Heart left ventricle (tissue), 16 donors: ENCODE measurements at regions not wholly inside any gene's neighbourhood (a gene's known extent, or its start where the extent isn't known, plus 50 kb on each side); places are given as distances from the start of the nearest gene placed in this dataset.

Experiments used
- ATAC-seq, 4 donors: fragments of 200-7000 bp; cut with Tn5 transposase; one replicate each; pipeline ENCODE4 v1.9.1; 2020 to 2022; ENCODE audit warnings: moderate library complexity in 4 of 4, mild to moderate bottlenecking in 3 of 4, moderate number of reproducible peaks in 1 of 4
- DNase-seq, 5 donors: peaks; one replicate each; pipeline ENCODE4 v3.0.0-alpha.2; 2020
- H3K27ac ChIP-seq, 12 donors: fragments of 200-600 bp; sonication (generic) in 4 of 12; one replicate each; pipeline versions ENCODE4 v1.5.0 to v1.8.0; 2016 to 2022; ENCODE audit warnings: mild to moderate bottlenecking in 2 of 12
- H3K27me3 ChIP-seq, 9 donors: fragments of 200-600 bp; sonication (generic) in 2 of 9; one replicate each; pipeline versions ENCODE4 v1.5.1 to v1.8.0; 2016 to 2022; ENCODE audit warnings: mild to moderate bottlenecking in 3 of 9
- H3K36me3 ChIP-seq, 9 donors: fragments of 200-600 bp; sonication (generic) in 2 of 9; one replicate each; pipeline versions ENCODE4 v1.5.0 to v1.8.0; 2018 to 2022; ENCODE audit warnings: mild to moderate bottlenecking in 2 of 9
- H3K4me1 ChIP-seq, 12 donors: fragments of 200-600 bp; sonication (generic) in 4 of 12; one replicate each; pipeline versions ENCODE4 v1.5.0 to v1.8.0; 2016 to 2022; ENCODE audit warnings: mild to moderate bottlenecking in 3 of 12
- H3K4me3 ChIP-seq, 12 donors: fragments of 200-600 bp; sonication (generic) in 4 of 12; one replicate each; pipeline versions ENCODE4 v1.5.0 to v1.8.0; 2017 to 2022; ENCODE audit warnings: mild to moderate bottlenecking in 9 of 12, moderate library complexity in 4 of 12
- H3K9me3 ChIP-seq, 12 donors: fragments of 200-600 bp; sonication (generic) in 4 of 12; one replicate each; pipeline versions ENCODE4 v1.5.0 to v1.8.0; 2016 to 2022; ENCODE audit warnings: mild to moderate bottlenecking in 1 of 12
- POLR2A ChIP-seq, 2 donors: fragments of 450-650 bp; IDR thresholded peaks; one replicate each; pipeline ENCODE4 v1.6.1; 2017; ENCODE audit warnings: antibody characterized with exemption in 2 of 2, mild to moderate bottlenecking in 2 of 2, moderate library complexity in 2 of 2
- WGBS, 4 donors: extraction: QIAGEN DNeasy Blood & Tissue Kit in 2 of 4; methylation state at CpG; one replicate each; pipeline versions ENCODE4 v1.1.5 to v1.1.7; 2013 to 2018; 5-methylcytosine and 5-hydroxymethylcytosine counted together
- intact Hi-C, 10 donors: fragments of 100-400 bp; cut with DNase I; formaldehyde crosslinking; loops; one replicate each; pipeline versions ENCODE4 v1.11.1 to v1.14.2; 2022
- TF ChIP-seq, protein P1 (sequence below), 12 donors: fragments of 200-600 bp; sonication (generic) in 4 of 12; IDR thresholded peaks; one replicate each; pipeline versions ENCODE4 v1.5.0 to v1.8.0; 2018 to 2022; ENCODE audit warnings: antibody characterized with exemption in 12 of 12, mild to moderate bottlenecking in 5 of 12
- donor health status: ischemic (EF 13 %, LVEDD 7.1; RV severe dilation, severe dysfunction).
- donor health status: healthy with polysubstance abuse.
- donor health status: DM: no; HTN: yes; CAD: no.
- donor health status: DM: no; HTN: no; CAD: no.
- donor health status: ischemic (EF 25% LVEDD 6.9; RV normal size, moderate dysfunction).
- donor health status: ischemic (EF 25% LVEDD 5.7; RV mildly dilated, moderate dysfunction).
- donor health status: healthy.
- donor health status: DM: yes; HTN: yes; CAD: no.
- donor health status: ischemic (EF 35%, LVEDD 5.7; RV mildly dilated, moderate dysfunction).
- donor health status: nonischemic (EF 11% LVEDD 7.7; RV severe dilation, severe dysfunction).
- donor health status: DM: yes; HTN: yes; CAD: no.
- donor health status: PGD.
- donor health status: ischemic (EF 29% LVEDD 5.4; RV normal size, mild dysfunction).
- donor health status: nonischemic (EF 23%, LVEDD 6.1; RV moderate dilation, normal function).

DNA sequence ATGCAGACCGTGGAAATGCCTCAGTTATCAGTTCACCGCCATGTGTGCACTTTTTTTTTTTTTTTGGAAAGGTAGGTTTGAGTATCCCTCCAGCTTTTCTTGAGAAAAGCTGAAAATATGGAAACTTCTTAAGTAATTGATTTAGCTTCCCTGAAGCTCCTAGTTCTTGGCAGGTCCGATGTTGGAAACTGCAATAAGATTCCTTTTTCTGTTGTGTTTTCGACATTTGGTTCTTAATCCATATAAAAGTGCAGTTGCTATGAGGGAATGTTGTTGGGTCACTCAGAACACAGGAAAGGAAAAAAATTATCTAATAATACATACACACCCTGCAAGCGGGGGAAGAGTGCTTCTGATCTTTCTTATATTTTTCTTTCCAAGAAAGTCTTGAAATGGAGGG is 665.2 kb downstream of the INHBA start:
- H3K27me3 ChIP-seq = no peaks in the 10 kb centered on the region
- peaks cover 0 to under 1% (median 0%) of the 10 kb centered on the region in 12 donors for H3K9me3 ChIP-seq
- H3K27ac ChIP-seq = no peak overlapping the region
- DNase-seq = no peak
- H3K36me3 ChIP-seq = no peaks in the 10 kb centered on the region
- H3K4me3 ChIP-seq = no peak overlapping the region
- no peaks in the 10 kb centered on the region for H3K4me1 ChIP-seq
- no peak for TF ChIP-seq POLR2A (IDR thresholded peaks at IDR 0.05)
- TF ChIP-seq, protein P1, sequence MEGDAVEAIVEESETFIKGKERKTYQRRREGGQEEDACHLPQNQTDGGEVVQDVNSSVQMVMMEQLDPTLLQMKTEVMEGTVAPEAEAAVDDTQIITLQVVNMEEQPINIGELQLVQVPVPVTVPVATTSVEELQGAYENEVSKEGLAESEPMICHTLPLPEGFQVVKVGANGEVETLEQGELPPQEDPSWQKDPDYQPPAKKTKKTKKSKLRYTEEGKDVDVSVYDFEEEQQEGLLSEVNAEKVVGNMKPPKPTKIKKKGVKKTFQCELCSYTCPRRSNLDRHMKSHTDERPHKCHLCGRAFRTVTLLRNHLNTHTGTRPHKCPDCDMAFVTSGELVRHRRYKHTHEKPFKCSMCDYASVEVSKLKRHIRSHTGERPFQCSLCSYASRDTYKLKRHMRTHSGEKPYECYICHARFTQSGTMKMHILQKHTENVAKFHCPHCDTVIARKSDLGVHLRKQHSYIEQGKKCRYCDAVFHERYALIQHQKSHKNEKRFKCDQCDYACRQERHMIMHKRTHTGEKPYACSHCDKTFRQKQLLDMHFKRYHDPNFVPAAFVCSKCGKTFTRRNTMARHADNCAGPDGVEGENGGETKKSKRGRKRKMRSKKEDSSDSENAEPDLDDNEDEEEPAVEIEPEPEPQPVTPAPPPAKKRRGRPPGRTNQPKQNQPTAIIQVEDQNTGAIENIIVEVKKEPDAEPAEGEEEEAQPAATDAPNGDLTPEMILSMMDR (IDR thresholded peaks at IDR 0.05) = no peak
- whole genome bisulfite sequencing, 4 donors = 84 to 88% (median 85%) methylated on average over 5 of the region's 5 CpGs
- ATAC-seq = no peak
- intact Hi-C loops = no loop called here

DNA sequence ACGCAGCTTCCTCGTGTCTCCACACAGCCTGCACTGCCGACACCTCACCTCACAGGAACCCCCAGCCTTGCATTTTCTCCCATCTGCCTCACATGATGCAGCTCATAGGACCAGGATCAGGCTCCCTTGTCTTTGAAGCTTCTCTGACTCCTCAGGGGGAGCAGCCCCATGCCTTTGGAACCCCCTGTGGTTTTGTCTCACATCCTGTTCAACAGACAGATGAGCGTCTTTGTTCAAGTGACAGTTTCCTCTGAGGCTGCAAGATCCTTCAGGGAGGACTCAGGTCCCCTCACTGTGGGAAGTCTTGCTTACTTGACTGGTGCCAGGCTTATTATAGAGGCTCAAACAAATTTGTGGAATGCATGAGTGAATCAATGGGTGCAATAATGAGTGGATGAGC is 667.1 kb downstream of the INHBA start:
- WGBS, 4 donors = 72 to 82% (median 77%) methylated on average over 4 of the region's 4 CpGs
- no peaks in the 10 kb centered on the region for H3K36me3 ChIP-seq
- no peaks in the 10 kb centered on the region for H3K4me1 ChIP-seq
- ATAC-seq (no peak), DNase-seq (no peak)
- intact Hi-C loops = no loop called here
- no peak overlapping the region for H3K4me3 ChIP-seq
- H3K27ac ChIP-seq = no peak overlapping the region
- TF ChIP-seq, protein P1 (IDR thresholded peaks at IDR 0.05) = no peak
- no peak for TF ChIP-seq POLR2A (IDR thresholded peaks at IDR 0.05)
- H3K27me3 ChIP-seq = no peaks in the 10 kb centered on the region
- H3K9me3 ChIP-seq = no peaks in the 10 kb centered on the region

DNA sequence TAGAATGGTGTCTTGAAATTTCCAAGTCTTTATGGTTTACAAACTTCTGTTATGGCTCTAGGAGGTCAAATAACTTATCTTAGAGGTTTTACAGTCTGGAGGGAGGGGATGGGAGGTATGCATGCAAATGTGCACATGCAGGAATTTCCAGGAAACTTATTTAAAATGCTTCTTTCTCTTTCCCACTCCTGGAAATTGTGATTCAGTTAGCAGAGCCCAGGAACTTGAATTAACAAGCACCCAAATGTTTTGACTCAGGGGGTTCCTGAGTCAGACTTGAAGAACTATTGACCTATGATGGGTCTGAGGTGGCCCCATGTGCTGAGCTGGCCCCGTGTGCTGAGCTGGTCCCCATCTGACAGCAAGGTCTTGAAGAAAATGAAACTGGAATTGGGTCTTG is 669.4 kb downstream of the INHBA start:
- TF ChIP-seq, protein P1 (IDR thresholded peaks at IDR 0.05) = no peak
- no peak for TF ChIP-seq POLR2A (IDR thresholded peaks at IDR 0.05)
- Histone ChIP-seq H3K27ac (no peak overlapping the region), H3K36me3 (no peaks in the 10 kb centered on the region), H3K9me3 (no peaks in the 10 kb centered on the region), H3K27me3 (no peaks in the 10 kb centered on the region), H3K4me3 (no peak overlapping the region), H3K4me1 (no peaks in the 10 kb centered on the region)
- ATAC-seq (no peak), DNase-seq (no peak)
- intact Hi-C loops = no loop called here
- WGBS, 4 donors = 82 to 100% (median 88%) methylated on average over 1 of the region's 1 CpG

DNA sequence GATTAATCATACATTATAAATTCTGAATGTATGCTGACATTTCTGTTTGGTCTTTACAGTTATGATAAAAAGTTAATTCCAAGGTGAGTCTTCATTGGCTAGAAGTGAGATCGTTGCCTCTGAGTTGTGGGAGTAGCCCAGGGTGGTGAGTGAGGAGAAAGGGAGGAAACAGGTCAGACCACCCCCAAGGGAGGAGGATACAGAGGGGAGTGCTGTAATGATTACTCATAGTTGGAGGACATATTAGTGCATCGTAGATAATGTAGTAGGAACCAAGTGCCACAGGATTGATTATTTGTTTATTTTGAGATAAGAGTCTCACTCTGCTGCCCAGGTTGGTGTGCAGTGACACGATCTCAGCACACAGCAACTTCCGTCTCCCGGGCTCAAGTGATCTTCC is 672.2 kb downstream of the INHBA start:
- intact Hi-C loops = no loop called here
- no peak for DNase-seq
- Histone ChIP-seq H3K36me3 (no peaks in the 10 kb centered on the region), H3K4me3 (no peak overlapping the region), H3K27me3 (no peaks in the 10 kb centered on the region), H3K4me1 (no peaks in the 10 kb centered on the region), H3K27ac (no peak overlapping the region), H3K9me3 (no peaks in the 10 kb centered on the region)
- WGBS, 4 donors = 67 to 76% (median 71%) methylated on average over 5 of the region's 5 CpGs
- TF ChIP-seq, protein P1 (IDR thresholded peaks at IDR 0.05) = no peak
- no peak for TF ChIP-seq POLR2A (IDR thresholded peaks at IDR 0.05)
- no peak for ATAC-seq
